ENCODE measurements at regions not wholly inside any gene's neighbourhood (a gene's known extent, or its start where the extent isn't known, plus 50 kb on each side); places are given as distances from the start of the nearest gene placed in this dataset.

DNA sequence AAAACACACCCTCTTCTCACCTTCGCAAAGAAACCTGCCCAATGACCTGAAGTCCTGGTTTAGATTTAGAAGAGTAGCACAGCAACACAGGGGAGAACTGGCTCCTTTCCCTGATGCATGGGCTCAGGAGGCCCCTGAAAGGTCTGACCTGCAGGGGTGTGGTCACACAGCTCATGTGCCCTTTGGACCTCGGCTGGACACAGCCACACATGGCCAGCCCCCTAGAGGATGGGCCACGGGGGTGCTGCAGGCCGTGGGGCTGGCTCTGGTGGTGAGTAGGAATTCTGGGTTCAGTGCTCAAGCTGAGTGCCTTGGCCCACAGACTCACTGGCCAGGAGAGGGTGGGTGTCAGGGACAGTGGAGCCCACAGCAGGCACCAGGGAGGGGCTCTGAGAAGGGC lies 118.5 kb upstream of the ADCY1 start:
- H3K27me3 ChIP-seq (ENCODE audit: insufficient read depth, poor library complexity, severe bottlenecking): peaks cover 3% of the 10 kb centered on the region
- H3K4me3 ChIP-seq (replicated peaks; ENCODE audit: insufficient read depth, low read length): no peak overlapping the region
- no peak overlapping the region for H3K27ac ChIP-seq (replicated peaks)
- no peak for DNase-seq (ENCODE audit: low read depth in 1 of 2, low spot score in 1 of 2)
- TF ChIP-seq, protein P1, sequence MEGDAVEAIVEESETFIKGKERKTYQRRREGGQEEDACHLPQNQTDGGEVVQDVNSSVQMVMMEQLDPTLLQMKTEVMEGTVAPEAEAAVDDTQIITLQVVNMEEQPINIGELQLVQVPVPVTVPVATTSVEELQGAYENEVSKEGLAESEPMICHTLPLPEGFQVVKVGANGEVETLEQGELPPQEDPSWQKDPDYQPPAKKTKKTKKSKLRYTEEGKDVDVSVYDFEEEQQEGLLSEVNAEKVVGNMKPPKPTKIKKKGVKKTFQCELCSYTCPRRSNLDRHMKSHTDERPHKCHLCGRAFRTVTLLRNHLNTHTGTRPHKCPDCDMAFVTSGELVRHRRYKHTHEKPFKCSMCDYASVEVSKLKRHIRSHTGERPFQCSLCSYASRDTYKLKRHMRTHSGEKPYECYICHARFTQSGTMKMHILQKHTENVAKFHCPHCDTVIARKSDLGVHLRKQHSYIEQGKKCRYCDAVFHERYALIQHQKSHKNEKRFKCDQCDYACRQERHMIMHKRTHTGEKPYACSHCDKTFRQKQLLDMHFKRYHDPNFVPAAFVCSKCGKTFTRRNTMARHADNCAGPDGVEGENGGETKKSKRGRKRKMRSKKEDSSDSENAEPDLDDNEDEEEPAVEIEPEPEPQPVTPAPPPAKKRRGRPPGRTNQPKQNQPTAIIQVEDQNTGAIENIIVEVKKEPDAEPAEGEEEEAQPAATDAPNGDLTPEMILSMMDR (IDR thresholded peaks at IDR 0.05; ENCODE audit: insufficient read depth, low read length): no peak
- TF ChIP-seq POLR2AphosphoS5 (IDR thresholded peaks at IDR 0.05; ENCODE audit: low read depth): no peak
- TF ChIP-seq SPI1 (IDR thresholded peaks at IDR 0.05; ENCODE audit: borderline replicate concordance, low read depth): no peak
- TF ChIP-seq GABPA (IDR thresholded peaks at IDR 0.05; ENCODE audit: low read depth): no peak
- TF ChIP-seq REST (IDR thresholded peaks at IDR 0.05; ENCODE audit: insufficient replicate concordance, low read depth): no peak

GRCh38 chr7:45456105-45456504 lies 118.1 kb upstream of the ADCY1 start:
- Histone ChIP-seq H3K4me3 (replicated peaks; ENCODE audit: insufficient read depth, low read length) (no peak overlapping the region), H3K27me3 (ENCODE audit: insufficient read depth, poor library complexity, severe bottlenecking) (peaks cover 4% of the 10 kb centered on the region), H3K27ac (replicated peaks) (no peak overlapping the region)
- DNase-seq (ENCODE audit: low read depth in 1 of 2, low spot score in 1 of 2): no peak
- no peak for TF ChIP-seq GABPA (IDR thresholded peaks at IDR 0.05; ENCODE audit: low read depth)
- TF ChIP-seq SPI1 (IDR thresholded peaks at IDR 0.05; ENCODE audit: borderline replicate concordance, low read depth): no peak
- no peak for TF ChIP-seq POLR2AphosphoS5 (IDR thresholded peaks at IDR 0.05; ENCODE audit: low read depth)

DNA sequence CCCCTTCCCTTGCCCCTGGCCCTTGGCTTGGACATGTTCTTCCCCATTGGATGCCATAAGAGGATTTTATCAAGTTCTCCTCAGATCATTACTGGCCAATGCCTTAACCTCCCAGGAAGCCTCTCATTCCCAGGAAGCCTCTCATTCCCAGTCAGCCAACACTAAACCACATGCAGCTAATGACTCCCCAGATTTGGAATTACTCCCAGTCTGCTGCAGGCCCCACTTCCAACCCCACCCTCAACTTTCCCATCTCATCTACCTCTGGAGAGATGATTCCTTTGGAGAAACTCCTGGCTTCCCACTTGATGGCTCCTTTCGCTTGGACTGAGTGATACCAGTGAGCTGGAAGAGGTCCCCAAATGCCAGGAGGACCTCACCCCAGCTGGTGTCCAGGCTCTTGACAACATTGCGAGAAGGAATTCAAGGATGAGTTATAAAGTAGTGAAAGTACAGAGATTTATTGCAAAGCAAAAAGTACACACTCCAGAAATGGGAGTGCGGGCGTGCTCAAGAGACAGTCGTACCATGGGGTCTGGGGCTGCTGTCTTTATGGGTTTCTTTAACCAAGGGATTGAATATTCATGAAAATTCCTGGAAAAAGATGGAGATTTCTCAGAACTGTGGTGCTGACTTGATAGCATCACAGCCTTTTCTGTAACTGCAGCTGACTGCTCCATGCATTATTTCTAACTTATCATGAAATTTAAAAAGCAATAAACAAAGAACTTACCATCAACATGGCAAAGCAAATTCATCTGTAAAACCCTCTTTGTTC lies 117.2 kb upstream of the ADCY1 start:
- Histone ChIP-seq H3K27me3 (ENCODE audit: insufficient read depth, poor library complexity, severe bottlenecking) (peaks cover 4% of the 10 kb centered on the region), H3K4me3 (replicated peaks; ENCODE audit: insufficient read depth, low read length) (no peak overlapping the region), H3K27ac (replicated peaks) (no peak overlapping the region)
- no peak for TF ChIP-seq SPI1 (IDR thresholded peaks at IDR 0.05; ENCODE audit: borderline replicate concordance, low read depth)
- no peak for TF ChIP-seq REST (IDR thresholded peaks at IDR 0.05; ENCODE audit: insufficient replicate concordance, low read depth)
- no peak for TF ChIP-seq GABPA (IDR thresholded peaks at IDR 0.05; ENCODE audit: low read depth)
- TF ChIP-seq, protein P1 (IDR thresholded peaks at IDR 0.05; ENCODE audit: insufficient read depth, low read length): no peak
- no peak for TF ChIP-seq POLR2AphosphoS5 (IDR thresholded peaks at IDR 0.05; ENCODE audit: low read depth)
- DNase-seq (ENCODE audit: low read depth in 1 of 2, low spot score in 1 of 2): no peak

GRCh38 chr7:45457591-45457990 lies 116.6 kb upstream of the ADCY1 start:
- no peak for TF ChIP-seq POLR2AphosphoS5 (IDR thresholded peaks at IDR 0.05; ENCODE audit: low read depth)
- no peak for TF ChIP-seq REST (IDR thresholded peaks at IDR 0.05; ENCODE audit: insufficient replicate concordance, low read depth)
- TF ChIP-seq, protein P1 (IDR thresholded peaks at IDR 0.05; ENCODE audit: insufficient read depth, low read length): no peak
- TF ChIP-seq SPI1 (IDR thresholded peaks at IDR 0.05; ENCODE audit: borderline replicate concordance, low read depth): no peak
- TF ChIP-seq GABPA (IDR thresholded peaks at IDR 0.05; ENCODE audit: low read depth): no peak
- Histone ChIP-seq H3K27ac (replicated peaks) (no peak overlapping the region), H3K4me3 (replicated peaks; ENCODE audit: insufficient read depth, low read length) (no peak overlapping the region), H3K27me3 (ENCODE audit: insufficient read depth, poor library complexity, severe bottlenecking) (peaks cover 4% of the 10 kb centered on the region)
- DNase-seq (ENCODE audit: low read depth in 1 of 2, low spot score in 1 of 2): no peak
